B cell (primary cell): ENCODE measurements at regions not wholly inside any gene's neighbourhood (a gene's known extent, or its start where the extent isn't known, plus 50 kb on each side); places are given as distances from the start of the nearest gene placed in this dataset.

ENCODE experiments used
- ATAC-seq: fragments of 200-7000 bp; cut with Tn5 transposase; one replicate; pipeline ENCODE4 v1.10.0; 2021; ENCODE audit warnings: low read depth, mild to moderate bottlenecking, moderate number of reproducible peaks, moderate library complexity
- CTCF ChIA-PET: fragments of 350-600 bp; sonication (Branson Sonifier 250); formaldehyde crosslinking; loops from one replicate; lab custom pipeline; 2021; ENCODE audit warnings: antibody characterized with exemption, inconsistent platforms; lab: Charles Lee
- POLR2A ChIA-PET: fragments of 350-600 bp; sonication (Branson Sonifier 250); formaldehyde crosslinking; loops from one replicate; lab custom pipeline; 2021; ENCODE audit warnings: antibody characterized with exemption; lab: Charles Lee
- DNase-seq: peaks from one replicate; pipeline ENCODE4 v3.0.0; 2013
- H2AFZ ChIP-seq: 2 replicates; pipeline ENCODE4 v1.6.1; 2012; ENCODE audit warnings: mild to moderate bottlenecking, low read depth, low read length; ENCODE audit not compliant: insufficient read depth, poor library complexity, severe bottlenecking
- H3K27ac ChIP-seq, 2 donors: 1 replicate in 1 of 2; 2 replicates in 1 of 2; pipeline ENCODE4 v1.5.1; 2012 to 2013; ENCODE audit warnings: low read length in 2 of 2, mild to moderate bottlenecking in 2 of 2, moderate library complexity in 1 of 2
- H3K27me3 ChIP-seq, 4 experiments: fragments of 200-600 bp in 1 of 4; sonication (generic) in 1 of 4; replicated peaks in 1 of 4; 1 replicate in 2 of 4; 2 replicates in 2 of 4; pipeline versions ENCODE4 v1.6.1 to v1.7.0; 2013 to 2016; ENCODE audit warnings: low read length in 3 of 4, mild to moderate bottlenecking in 2 of 4, mixed read lengths in 1 of 4, moderate library complexity in 1 of 4; ENCODE audit not compliant: insufficient read depth in 4 of 4, control insufficient read depth in 3 of 4; ENCODE audit errors: control extremely low read depth in 1 of 4
- H3K36me3 ChIP-seq, 2 experiments: replicated peaks in 1 of 2; 1 replicate in 1 of 2; 2 replicates in 1 of 2; pipeline versions ENCODE4 v1.6.1 to v1.7.1; 2013; ENCODE audit warnings: low read length in 1 of 2; ENCODE audit not compliant: insufficient read depth in 2 of 2, control insufficient read depth in 1 of 2; ENCODE audit errors: control extremely low read depth in 1 of 2, extremely low read depth in 1 of 2
- H3K4me1 ChIP-seq, 2 donors: fragments of 200-600 bp in 1 of 2; sonication (generic) in 1 of 2; 1 replicate in 1 of 2; 2 replicates in 1 of 2; pipeline versions ENCODE4 v1.5.1 to v1.6.1; 2013 to 2017; ENCODE audit warnings: low read length in 2 of 2; ENCODE audit not compliant: control insufficient read depth in 2 of 2, insufficient read depth in 2 of 2
- H3K4me2 ChIP-seq: replicated peaks from 2 replicates; pipeline ENCODE3; 2012; ENCODE audit warnings: mild to moderate bottlenecking, low read depth, low read length; ENCODE audit not compliant: poor library complexity, severe bottlenecking
- H3K4me3 ChIP-seq, 5 experiments: fragments of 200-600 bp in 1 of 5; sonication (generic) in 1 of 5; 1 replicate in 3 of 5; 2 replicates in 2 of 5; pipeline versions ENCODE4 v1.5.1 to v1.7.0; 2011 to 2016; ENCODE audit warnings: low read length in 4 of 5, mild to moderate bottlenecking in 4 of 5, low read depth in 2 of 5, control low read depth in 1 of 5, moderate library complexity in 1 of 5; ENCODE audit not compliant: insufficient read depth in 1 of 5; ENCODE audit errors: control extremely low read depth in 1 of 5, extremely low read depth in 1 of 5
- H3K79me2 ChIP-seq: fragments of 200-600 bp; sonication (generic); one replicate; pipeline ENCODE4 v1.6.0; 2016; ENCODE audit warnings: low read length; ENCODE audit not compliant: control insufficient read depth, insufficient read depth
- H3K9ac ChIP-seq: fragments of 200-600 bp; sonication (generic); 2 replicates; pipeline ENCODE4 v1.6.1; 2017; ENCODE audit warnings: mild to moderate bottlenecking, low read length, moderate library complexity
- H3K9me3 ChIP-seq, 3 donors: one replicate each; pipeline versions ENCODE4 v1.6.1 to v1.7.1; 2013; ENCODE audit warnings: low read length in 2 of 3; ENCODE audit not compliant: control insufficient read depth in 2 of 3, insufficient read depth in 1 of 3; ENCODE audit errors: control extremely low read depth in 1 of 3
- H4K20me1 ChIP-seq: 2 replicates; pipeline ENCODE4 v1.6.0; 2012; ENCODE audit warnings: mild to moderate bottlenecking, low read length; ENCODE audit not compliant: insufficient read depth, control insufficient read depth, poor library complexity, severe bottlenecking
- H3K27ac Mint-ChIP-seq: one replicate; pipeline ENCODE4 v1.8.0; 2021; ENCODE audit warnings: mixed read lengths
- H3K27me3 Mint-ChIP-seq: one replicate; pipeline ENCODE4 v1.8.0; 2021; ENCODE audit warnings: mixed read lengths
- H3K4me1 Mint-ChIP-seq: one replicate; pipeline ENCODE4 v1.8.0; 2021; ENCODE audit warnings: mixed read lengths
- H3K4me3 Mint-ChIP-seq: one replicate; pipeline ENCODE4 v1.8.0; 2021; ENCODE audit warnings: mixed read lengths
- H3K9me3 Mint-ChIP-seq: one replicate; pipeline ENCODE4 v1.8.0; 2022; ENCODE audit warnings: mixed read lengths; ENCODE audit not compliant: insufficient read depth
- EZH2 ChIP-seq: IDR thresholded peaks from 2 replicates; pipeline ENCODE4 v1.6.1; 2012; ENCODE audit warnings: borderline replicate concordance, low read depth, mild to moderate bottlenecking, moderate library complexity, low read length; ENCODE audit not compliant: insufficient read depth, poor library complexity, severe bottlenecking
- WGBS: methylation state at CpG from one replicate; pipeline ENCODE4 v1.1.5; 2013; ENCODE audit warnings: missing lambda C conversion rate; ENCODE audit not compliant: insufficient coverage; 5-methylcytosine and 5-hydroxymethylcytosine counted together
- intact Hi-C: fragments of 100-400 bp; cut with micrococcal nuclease; formaldehyde crosslinking; loops from one replicate; pipeline ENCODE4 v1.10.0; 2022
- TF ChIP-seq, protein P1 (sequence below): fragments of 200-600 bp; IDR thresholded peaks from one replicate; pipeline ENCODE4 v1.8.0; 2022; ENCODE audit warnings: antibody characterized with exemption, mild to moderate bottlenecking

DNA sequence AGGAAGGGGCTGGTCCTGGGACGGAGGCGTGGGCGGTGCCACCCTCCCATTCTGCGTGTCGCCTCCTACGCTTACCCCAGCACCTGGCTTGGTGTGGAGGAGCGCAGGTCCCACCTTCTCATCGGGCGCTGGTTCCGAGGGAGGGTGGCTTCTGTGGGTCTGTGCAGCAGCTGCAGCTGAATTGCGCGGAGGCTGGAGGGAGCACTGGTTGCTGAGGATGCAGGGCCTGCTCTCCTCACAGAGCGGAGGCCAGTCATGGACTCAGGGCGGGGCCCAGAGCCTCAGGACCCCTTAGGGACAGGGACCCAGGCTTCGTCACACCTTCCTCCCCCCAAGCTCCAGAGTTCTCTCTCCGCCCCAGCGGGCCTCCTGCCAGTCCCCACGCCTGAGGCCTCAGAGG is 127.8 kb upstream of the MAP3K4 start:
- ATAC-seq (no peak), DNase-seq (no peak)
- H3K9ac ChIP-seq = no peak overlapping the region
- H3K4me3 ChIP-seq = no peak overlapping the region
- Mint-ChIP-seq H3K27me3 (no peaks in the 10 kb centered on the region), H3K27ac (no peak overlapping the region), H3K4me1 (no peaks in the 10 kb centered on the region), H3K4me3 (no peak overlapping the region), H3K9me3 (no peaks in the 10 kb centered on the region)
- no peaks in the 10 kb centered on the region for H3K4me1 ChIP-seq
- no peaks in the 10 kb centered on the region for H4K20me1 ChIP-seq
- CTCF ChIA-PET = no interaction called here
- H3K27ac ChIP-seq = no peak overlapping the region
- POLR2A ChIA-PET = no interaction called here
- peaks cover 0 to 14% (median 0%) of the 10 kb centered on the region in 3 donors for H3K9me3 ChIP-seq
- no peaks in the 10 kb centered on the region for H3K79me2 ChIP-seq
- H3K36me3 ChIP-seq = no peaks in the 10 kb centered on the region
- no peak overlapping the region for H3K4me2 ChIP-seq
- 98% methylated on average over 16 of the region's 18 CpGs for WGBS
- intact Hi-C loops = no loop called here
- no peaks in the 10 kb centered on the region for H3K27me3 ChIP-seq
- no peak for TF ChIP-seq EZH2
- no peak overlapping the region for H2AFZ ChIP-seq

- H3K9ac ChIP-seq = no peak overlapping the region
- CTCF ChIA-PET = no interaction called here
- H3K4me2 ChIP-seq = no peak overlapping the region
- no peak overlapping the region for H3K27ac Mint-ChIP-seq
- H3K4me1 ChIP-seq = no peaks in the 10 kb centered on the region
- H3K4me3 Mint-ChIP-seq = no peak overlapping the region
- no peak for TF ChIP-seq EZH2
- TF ChIP-seq, protein P1, sequence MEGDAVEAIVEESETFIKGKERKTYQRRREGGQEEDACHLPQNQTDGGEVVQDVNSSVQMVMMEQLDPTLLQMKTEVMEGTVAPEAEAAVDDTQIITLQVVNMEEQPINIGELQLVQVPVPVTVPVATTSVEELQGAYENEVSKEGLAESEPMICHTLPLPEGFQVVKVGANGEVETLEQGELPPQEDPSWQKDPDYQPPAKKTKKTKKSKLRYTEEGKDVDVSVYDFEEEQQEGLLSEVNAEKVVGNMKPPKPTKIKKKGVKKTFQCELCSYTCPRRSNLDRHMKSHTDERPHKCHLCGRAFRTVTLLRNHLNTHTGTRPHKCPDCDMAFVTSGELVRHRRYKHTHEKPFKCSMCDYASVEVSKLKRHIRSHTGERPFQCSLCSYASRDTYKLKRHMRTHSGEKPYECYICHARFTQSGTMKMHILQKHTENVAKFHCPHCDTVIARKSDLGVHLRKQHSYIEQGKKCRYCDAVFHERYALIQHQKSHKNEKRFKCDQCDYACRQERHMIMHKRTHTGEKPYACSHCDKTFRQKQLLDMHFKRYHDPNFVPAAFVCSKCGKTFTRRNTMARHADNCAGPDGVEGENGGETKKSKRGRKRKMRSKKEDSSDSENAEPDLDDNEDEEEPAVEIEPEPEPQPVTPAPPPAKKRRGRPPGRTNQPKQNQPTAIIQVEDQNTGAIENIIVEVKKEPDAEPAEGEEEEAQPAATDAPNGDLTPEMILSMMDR = no peak
- H3K9me3 ChIP-seq = peaks cover 0 to 3% (median 0%) of the 10 kb centered on the region in 3 donors
- DNase-seq (no peak), ATAC-seq (no peak)
- no CpG with 5 or more reads among the region's 1 CpG for WGBS
- H3K4me1 Mint-ChIP-seq = no peaks in the 10 kb centered on the region
- H3K27ac ChIP-seq = no peak overlapping the region
- no peaks in the 10 kb centered on the region for H3K79me2 ChIP-seq
- H4K20me1 ChIP-seq = no peaks in the 10 kb centered on the region
- no peaks in the 10 kb centered on the region for H3K9me3 Mint-ChIP-seq
- H3K36me3 ChIP-seq = no peaks in the 10 kb centered on the region
- POLR2A ChIA-PET = no interaction called here
- intact Hi-C loops = no loop called here
- peaks cover 11% of the 10 kb centered on the region for H3K27me3 Mint-ChIP-seq
- H2AFZ ChIP-seq = no peak overlapping the region
- H3K27me3 ChIP-seq = no peaks in the 10 kb centered on the region
- no peak overlapping the region for H3K4me3 ChIP-seq
Observed at GRCh38 chr6:160871320-160871719, 120.2 kb upstream of the MAP3K4 start.
